NCI-H446 treated with DMSO at 0.1 percent for 48 hours (cell line): ENCODE measurements at regions not wholly inside any gene's neighbourhood (a gene's known extent, or its start where the extent isn't known, plus 50 kb on each side); places are given as distances from the start of the nearest gene placed in this dataset.

Experiments used
- DNase-seq: peaks from one replicate; lab custom pipeline; 2025; lab: John Stamatoyannopoulos, UW

DNA sequence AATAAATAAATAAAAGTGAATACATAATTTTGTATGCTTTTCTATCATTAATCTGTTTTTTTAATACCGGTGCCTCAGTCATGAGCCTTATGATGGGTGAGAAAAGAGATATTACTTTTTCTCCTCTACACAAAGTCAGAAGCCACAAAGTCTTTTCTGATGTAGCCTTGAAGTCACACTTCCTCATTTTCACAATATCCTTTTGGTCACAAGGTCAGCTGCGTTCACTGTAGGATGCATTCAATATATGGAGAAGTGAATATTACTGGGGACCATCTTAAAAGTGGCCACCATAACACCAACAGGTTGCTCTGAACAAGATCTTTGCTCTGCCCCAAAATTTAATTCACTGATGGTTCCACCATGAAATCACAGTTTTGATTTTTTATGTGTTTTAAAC lies 83.3 kb upstream of the TNR start:
- no peak for DNase-seq

DNA sequence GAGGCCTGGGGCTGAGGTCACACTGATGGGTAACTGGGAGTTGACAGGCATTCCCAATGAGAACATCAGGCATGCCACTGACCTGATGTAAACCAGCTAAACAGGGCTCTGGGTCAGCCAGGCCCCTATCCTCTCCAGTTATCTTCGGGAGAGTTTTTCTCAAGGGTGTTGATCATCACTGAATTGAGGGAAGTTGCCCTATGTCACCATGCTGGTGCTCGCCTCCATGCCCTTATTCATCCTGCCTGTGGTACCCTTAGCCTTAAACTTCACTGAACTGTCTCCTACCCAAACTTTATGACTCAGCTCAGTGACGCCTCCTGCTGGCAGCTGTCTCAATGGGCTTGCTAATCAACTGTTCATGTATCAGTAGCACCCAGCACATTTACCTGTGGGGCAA lies 80.7 kb upstream of the TNR start:
- no peak for DNase-seq

DNA sequence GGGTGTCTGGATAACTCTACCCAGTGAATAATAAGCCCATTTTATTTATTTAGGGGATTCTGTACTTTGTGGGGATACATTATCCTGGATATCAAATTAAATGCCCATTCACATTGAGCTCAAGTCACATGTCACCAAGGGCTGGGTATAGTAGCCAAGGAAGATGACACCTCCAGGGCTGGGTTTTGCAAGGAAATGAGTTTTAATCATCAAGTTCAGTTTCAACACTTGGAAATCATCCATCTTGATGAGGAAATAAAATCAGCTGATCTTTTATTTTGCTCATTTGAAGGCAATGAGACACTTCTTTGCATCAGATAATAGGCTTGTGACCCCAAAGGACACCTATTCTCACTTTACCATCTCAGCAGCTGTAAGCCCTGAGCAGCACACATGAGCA lies 80.0 kb upstream of the TNR start:
- no peak for DNase-seq

DNA sequence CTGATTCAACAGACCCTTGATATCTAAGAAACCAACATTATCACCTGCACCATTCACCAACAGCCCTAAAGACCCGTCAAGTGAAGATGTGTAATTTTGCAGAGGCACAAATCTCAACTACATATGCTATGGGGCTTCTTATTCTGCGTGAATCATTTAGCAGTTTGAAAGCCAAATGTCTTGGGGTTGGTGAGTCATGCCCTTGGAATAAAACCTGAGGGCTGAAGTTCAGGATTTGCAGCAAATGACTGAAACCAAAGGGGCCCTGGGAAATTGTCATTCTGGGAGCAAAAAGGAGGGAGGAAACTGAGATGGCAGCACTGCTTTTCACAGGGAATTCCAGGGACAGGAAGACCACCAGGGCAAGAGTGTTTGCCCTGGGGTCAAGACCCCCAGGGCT lies 79.2 kb upstream of the TNR start:
- DNase-seq: no peak

DNA sequence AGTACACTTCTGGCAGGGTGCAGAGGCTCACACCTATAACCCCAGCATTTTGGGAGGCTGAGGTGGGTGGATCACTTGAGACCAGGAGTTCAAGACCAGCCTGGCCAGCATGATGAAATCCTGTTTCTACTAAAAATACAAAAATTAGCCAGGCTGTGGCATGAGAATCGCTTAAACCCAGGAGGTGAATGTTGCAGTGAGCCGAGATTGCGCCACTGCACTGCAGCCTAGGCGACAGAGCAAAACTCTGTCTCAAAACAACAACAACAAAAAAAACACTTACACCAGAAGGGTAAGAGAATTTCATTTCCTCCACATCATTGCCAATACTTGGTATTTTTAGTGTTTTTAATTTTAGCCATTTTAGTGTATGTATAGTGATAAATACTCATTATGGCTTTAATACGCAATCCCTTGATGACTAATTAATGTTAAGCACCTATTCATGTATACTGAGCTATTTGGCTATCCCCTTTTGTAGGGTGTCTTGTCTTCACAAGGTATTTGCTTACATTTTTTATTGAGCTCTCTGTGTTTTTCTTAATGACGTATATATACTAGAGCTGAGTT lies 77.1 kb upstream of the TNR start:
- no peak for DNase-seq

DNA sequence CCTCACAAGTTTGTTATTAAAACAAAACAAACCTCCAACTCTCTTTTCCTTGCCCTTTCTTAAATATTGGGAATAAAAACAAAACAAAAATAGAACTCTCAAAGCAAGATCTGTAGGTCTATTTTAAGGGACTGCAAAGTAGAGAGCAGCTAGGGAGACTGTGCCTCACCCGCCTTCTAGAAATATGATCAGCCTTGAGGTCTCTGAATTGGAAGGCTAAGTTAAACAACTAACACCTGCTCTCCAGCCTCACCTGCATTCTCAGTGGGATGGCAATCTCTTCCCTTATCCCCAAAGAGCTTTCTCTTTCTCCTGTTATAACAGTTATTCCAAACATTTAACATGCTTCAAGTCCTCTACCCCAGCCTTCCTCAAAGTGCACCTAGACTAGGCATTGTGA lies 75.5 kb upstream of the TNR start:
- DNase-seq: no peak

DNA sequence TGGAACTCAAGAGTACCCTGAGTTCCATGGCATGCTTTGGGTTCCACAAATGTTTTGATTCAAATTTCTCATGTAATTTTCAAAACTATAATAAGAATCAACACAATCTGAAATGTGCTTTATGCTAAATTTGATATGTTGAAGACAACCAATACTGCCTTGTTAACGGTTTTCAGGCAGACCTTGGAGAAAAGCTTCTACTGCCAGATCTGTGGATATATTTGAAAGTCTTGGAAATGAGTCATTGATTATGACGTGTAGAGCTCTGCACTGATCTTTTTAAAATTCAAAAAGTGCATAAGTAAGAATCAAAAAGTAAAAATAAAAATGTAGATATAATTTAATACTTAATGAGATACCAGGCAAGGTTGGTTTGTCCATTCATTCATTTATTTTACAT lies 74.0 kb upstream of the TNR start:
- no peak for DNase-seq

DNA sequence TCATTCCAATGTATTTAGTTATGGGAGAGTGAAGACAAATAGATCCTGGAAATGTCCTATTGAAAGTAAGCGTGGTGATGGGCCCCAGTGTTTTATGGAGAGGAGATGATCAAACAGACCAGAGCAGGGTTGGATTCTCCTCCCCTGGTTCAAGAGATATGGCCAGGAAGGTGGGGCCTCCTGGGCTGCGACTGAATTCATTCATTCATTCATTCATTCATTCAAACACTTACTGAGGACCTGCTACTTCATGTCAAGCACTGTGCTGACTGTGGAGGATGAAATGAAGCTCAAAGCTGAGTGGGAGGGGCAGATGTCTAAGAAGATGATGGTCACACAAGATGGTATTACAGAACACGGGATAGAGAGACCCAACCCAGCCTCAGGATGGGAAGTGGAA lies 71.5 kb upstream of the TNR start:
- no peak for DNase-seq

DNA sequence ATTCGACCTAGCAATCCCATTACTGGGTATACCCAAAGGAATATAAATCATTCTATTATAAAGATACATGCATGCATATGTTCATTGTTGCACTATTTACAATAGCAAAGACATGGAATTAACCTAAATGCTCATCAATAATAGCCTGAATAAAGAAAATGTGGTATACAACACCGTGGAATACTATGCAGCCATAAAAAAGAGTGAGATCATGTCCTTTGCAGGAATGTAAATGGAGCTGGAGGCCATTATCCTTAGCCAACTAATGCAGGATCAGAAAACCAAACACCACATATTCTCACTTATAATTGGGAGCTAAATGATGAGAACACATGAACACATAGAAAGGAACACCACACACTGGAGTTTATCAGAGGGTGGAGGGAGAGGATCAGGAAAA lies 69.5 kb upstream of the TNR start:
- no peak for DNase-seq

DNA sequence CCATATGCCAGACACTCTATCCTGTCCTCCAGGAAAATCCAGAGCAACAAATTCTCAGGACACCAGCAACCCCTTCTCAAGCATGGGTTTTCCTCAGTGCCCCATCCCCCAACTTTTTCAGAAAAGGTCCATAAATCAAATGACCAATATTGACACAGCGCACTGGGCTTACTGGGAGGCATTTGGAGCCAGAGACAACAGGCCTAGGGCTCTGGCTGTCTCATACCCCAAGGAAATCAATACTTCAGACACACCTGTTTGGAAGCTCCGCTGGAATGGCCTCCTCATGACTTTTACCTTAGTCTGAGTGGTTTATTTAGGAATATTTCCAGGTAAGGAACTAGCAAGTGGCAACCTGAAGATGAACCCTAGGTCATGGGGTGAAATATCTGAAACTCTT lies 66.9 kb upstream of the TNR start:
- DNase-seq: no peak

DNA sequence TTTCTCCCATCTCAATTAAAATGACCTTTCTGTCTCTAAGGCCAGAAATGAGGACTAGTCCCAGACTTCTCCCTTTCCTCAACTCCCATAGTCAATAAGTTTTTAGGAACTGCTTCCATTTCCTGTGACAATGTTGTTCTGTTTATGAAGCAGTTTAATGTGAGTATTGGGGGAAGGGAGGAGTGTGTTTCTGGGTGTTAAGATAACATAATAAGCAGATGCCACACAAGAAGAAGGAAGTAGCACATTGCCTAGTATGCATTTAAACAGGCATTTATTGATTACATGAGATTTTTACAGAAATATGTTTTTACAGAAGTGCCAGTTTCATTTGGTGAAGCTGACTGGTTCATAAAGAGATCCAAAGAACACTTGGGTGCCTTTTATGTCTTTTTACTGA lies 65.6 kb upstream of the TNR start:
- DNase-seq: no peak

DNA sequence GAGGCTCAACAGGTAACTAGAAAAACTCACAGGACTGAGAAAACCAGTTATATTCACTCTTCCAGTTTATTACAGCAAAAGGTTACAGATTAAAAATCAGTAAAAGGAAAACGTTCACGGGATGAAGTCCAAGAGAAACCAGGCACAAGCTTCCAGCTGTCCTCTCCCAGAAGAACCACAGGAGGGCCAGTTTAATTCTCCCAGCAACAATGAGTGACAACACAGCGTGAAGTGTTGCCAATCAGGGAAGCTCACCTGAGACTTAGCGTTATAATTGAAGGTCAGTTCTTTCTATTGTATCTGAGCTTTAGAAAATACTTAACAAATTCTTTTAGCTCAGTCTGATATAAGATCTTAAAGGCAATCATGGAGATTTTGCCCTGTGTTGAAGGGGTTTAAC lies 65.2 kb upstream of the TNR start:
- DNase-seq: no peak

DNA sequence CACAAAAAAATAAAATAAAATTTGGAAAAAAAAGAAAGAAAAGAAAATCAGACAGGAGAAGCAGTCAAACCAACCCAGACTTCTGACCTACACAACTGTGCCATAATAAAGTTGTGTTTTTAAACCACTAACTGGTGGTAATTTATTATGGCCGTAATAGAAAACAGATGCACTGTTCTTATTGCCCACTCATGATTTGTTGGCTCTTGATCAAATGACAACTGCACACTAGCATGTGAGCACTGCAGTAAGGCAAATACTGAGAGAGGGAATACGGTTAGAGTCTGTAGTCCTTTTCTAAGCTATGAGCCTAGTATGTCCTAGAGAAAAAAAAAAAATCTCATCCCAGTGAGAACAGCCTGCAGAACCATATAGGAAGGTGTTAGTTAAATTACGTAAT lies 61.2 kb upstream of the TNR start:
- no peak for DNase-seq

DNA sequence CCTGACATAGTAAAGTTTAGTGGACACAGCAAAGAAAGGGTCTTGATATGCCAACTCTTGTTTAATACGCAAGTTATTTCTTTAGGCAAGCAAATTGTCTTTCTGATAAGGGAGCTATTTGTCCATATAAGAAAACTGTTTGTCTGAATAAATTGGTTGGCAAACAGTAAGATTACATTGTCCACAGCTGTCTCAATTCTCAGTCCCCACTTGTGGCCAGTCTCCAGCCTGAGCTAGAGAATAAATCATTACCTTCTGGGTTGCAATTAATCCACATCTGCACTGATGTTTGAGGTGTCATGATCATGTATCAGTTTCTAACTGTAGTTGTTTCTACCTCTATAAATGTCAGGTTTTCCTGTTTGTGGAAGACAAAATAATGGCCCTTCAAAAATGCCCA lies 60.0 kb upstream of the TNR start:
- DNase-seq: no peak

DNA sequence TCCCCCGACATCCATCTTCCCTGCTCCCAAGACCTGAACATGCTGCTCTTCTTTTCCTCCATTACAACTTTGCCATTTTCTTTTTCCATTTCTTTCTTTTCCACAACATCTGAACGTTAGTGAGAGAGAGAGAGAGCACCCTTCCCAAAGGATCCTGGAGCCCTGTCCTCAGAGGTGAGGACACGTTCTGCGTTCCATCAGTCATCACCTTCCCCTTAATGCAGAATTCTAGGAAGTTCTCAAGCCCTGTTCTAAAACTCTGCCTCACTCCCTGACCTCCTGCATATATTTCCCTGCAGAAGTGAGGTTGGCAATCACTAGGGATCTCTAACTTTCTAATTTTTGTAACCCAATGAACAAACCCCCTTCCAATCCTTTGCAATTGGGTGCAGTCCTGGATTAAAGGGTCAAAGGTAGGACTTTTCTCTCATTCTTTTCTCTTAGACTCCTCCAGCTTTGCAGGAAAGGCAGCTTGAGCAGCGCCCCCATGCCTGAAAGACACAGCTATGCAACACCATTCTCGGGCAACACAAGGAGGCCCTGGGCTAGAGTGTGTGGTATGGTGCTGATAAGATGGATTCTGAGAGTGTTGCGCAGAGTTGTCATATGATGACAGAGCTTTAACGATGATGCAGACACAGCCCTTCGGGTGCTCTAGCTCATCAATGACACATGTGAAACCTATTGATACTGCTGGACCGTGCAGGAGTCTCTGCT lies 59.2 kb upstream of the TNR start:
- no peak for DNase-seq

DNA sequence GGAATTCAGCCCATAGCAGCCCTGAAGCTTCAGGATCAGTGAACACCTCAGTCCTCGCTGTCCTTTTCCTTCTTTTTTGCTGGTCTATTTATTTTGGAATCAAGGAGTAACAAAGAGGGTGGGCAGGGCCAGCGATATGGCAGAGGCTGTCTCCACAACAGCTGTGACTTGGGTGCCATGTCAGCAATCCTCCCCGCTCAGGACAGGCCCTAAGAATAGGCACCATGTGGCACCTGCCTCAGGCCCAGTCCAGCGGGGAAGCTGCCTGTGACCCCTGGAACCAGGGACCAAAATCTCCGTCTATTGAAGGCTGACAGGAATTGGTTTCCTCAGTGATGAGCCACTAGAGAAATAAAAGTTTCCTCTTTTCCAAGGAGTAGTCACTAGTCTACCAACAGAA lies 58.6 kb upstream of the TNR start:
- DNase-seq: no peak

DNA sequence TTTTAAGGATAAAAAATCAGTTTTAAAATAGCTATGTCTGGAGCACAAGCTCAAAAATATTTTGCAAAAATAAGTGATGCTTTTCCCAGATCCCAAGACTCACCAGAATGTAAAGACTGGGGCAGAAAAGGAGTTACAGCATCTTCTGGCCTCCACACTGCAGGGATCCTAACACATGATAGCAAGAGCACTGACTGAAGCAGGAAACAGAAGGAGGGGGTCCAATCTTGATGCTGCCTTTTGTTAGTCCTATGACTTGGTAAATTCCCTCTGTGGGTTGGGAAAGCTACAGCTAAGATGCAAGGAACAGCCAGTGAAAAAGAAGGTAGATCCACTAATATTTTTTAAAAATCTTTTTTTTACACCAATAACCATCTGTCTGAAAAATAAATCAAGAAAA lies 54.2 kb upstream of the TNR start:
- no peak for DNase-seq

DNA sequence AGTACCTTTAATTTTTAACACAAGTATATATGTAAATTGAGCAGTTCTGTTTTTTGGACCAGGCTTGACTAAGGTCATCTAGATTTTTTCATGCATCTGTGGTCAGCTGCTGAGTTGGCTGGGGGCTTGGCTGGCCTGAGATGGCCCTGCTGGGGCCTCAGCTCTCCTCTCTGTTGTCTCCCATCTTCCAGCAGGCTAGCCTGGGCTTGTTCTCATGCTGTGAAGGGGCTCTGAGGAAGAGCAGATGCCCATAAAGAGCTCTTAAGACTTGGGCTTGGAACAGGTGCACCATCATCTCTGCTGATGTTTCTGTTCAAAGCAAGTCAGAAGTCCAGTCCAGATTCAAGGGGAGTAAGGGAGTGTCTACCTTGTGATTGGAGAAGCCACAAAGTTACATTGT lies 51.2 kb upstream of the TNR start:
- no peak for DNase-seq

DNA sequence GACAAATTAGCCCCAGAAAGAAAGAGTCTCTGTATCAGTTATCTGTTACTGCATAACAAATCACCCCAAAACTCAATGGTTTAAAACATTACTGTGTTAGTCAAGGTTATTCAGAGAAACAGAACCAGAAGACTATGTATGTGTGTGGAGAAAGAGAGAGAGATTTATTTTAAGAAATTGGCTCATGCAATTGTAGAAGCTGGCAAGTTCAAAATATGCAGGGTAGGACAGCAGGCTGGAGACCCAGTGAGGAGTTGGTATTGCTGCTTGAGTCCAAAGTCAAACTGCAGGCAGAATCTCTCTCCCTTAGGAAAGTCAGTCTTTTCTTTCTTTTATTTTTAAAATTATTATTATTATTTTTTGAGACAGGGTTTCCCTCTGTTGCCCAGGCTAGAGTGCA lies 50.2 kb upstream of the TNR start:
- no peak for DNase-seq
